Erythroblast (primary cell): ENCODE measurements at regions not wholly inside any gene's neighbourhood (a gene's known extent, or its start where the extent isn't known, plus 50 kb on each side); places are given as distances from the start of the nearest gene placed in this dataset.

Experiments used
- GATA1 ChIP-seq: IDR thresholded peaks from 2 replicates; pipeline ENCODE4 v1.6.1; 2011; ENCODE audit warnings: low read depth, mild to moderate bottlenecking, control low read depth, low read length, moderate library complexity
- POLR2A ChIP-seq: IDR thresholded peaks from 2 replicates; pipeline ENCODE4 v1.6.1; 2011; ENCODE audit warnings: mild to moderate bottlenecking, low read length

DNA sequence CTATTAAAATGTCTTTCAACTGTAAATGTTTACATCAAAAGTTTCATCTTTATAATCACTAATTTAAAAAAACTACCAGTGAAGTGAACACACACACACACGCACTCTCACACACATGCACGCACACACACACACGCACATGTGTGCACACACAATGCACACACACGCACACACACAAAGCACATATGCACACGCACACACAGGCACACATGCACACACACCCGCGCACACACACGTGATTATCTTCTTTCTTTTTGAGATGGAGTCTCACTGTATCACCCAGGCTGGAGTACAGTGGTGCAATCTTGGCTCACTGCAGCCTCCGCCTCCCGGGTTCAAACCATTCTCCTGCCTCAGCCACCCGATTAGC lies 80.0 kb upstream of the FRMD1 start:
- TF ChIP-seq POLR2A: no peak
- no peak for TF ChIP-seq GATA1
